Naive thymus-derived CD4-positive, alpha-beta T cell (primary cell): ENCODE measurements at regions not wholly inside any gene's neighbourhood (a gene's known extent, or its start where the extent isn't known, plus 50 kb on each side); places are given as distances from the start of the nearest gene placed in this dataset.

Experiments used
- ATAC-seq: fragments of 150-1000 bp; cut with Tn5 transposase; 2 replicates; pipeline ENCODE4 v1.10.0; 2021; ENCODE audit warnings: mild to moderate bottlenecking, moderate library complexity
- CTCF ChIA-PET: fragments of 350-600 bp; sonication (Branson Sonifier 250); formaldehyde crosslinking; loops from one replicate; lab custom pipeline; 2021; ENCODE audit warnings: antibody characterized with exemption; lab: Charles Lee
- POLR2A ChIA-PET: fragments of 350-600 bp; sonication (Branson Sonifier 250); formaldehyde crosslinking; loops from one replicate; lab custom pipeline; 2021; ENCODE audit warnings: antibody characterized with exemption, inconsistent platforms; lab: Charles Lee
- DNase-seq, 9 donors: peaks; one replicate each; pipeline versions ENCODE4 v3.0.0 to v3.0.0-alpha.2; 2020 to 2022; ENCODE audit warnings: mixed read lengths in 1 of 9
- H3K27ac ChIP-seq: one replicate; pipeline ENCODE4 v1.7.0; 2013; ENCODE audit warnings: mild to moderate bottlenecking, low read depth, low read length, moderate library complexity
- H3K27me3 ChIP-seq, 2 donors: one replicate each; pipeline ENCODE4 v1.7.0; 2013; ENCODE audit warnings: low read length in 2 of 2, mild to moderate bottlenecking in 2 of 2, moderate library complexity in 2 of 2; ENCODE audit not compliant: control insufficient read depth in 2 of 2, insufficient read depth in 2 of 2
- H3K36me3 ChIP-seq, 3 experiments: 1 replicate in 2 of 3; 2 replicates in 1 of 3; pipeline ENCODE4 v1.7.0; 2013; ENCODE audit warnings: low read length in 3 of 3, mild to moderate bottlenecking in 3 of 3, moderate library complexity in 1 of 3; ENCODE audit not compliant: insufficient read depth in 3 of 3, control insufficient read depth in 2 of 3
- H3K4me1 ChIP-seq, 2 donors: one replicate each; pipeline ENCODE4 v1.7.0; 2013; ENCODE audit warnings: low read length in 2 of 2, mild to moderate bottlenecking in 2 of 2, moderate library complexity in 1 of 2; ENCODE audit not compliant: control insufficient read depth in 2 of 2, insufficient read depth in 2 of 2
- H3K4me3 ChIP-seq: 2 replicates; pipeline ENCODE4 v1.7.0; 2013; ENCODE audit warnings: mild to moderate bottlenecking, low read length
- H3K9me3 ChIP-seq, 3 experiments: 1 replicate in 2 of 3; 2 replicates in 1 of 3; pipeline ENCODE4 v1.7.0; 2013; ENCODE audit warnings: low read length in 3 of 3; ENCODE audit not compliant: control insufficient read depth in 2 of 3
- H3K27ac Mint-ChIP-seq, 9 donors: one replicate each; pipeline ENCODE4 v1.8.0; 2020 to 2022; ENCODE audit warnings: mixed read lengths in 9 of 9, mild to moderate bottlenecking in 8 of 9, moderate library complexity in 5 of 9, inconsistent platforms in 2 of 9
- H3K27me3 Mint-ChIP-seq, 5 donors: one replicate each; pipeline ENCODE4 v1.8.0; 2021 to 2022; ENCODE audit warnings: mixed read lengths in 5 of 5, mild to moderate bottlenecking in 1 of 5
- H3K36me3 Mint-ChIP-seq, 5 donors: one replicate each; pipeline ENCODE4 v1.8.0; 2020 to 2022; ENCODE audit warnings: mixed read lengths in 5 of 5, mild to moderate bottlenecking in 3 of 5, inconsistent platforms in 1 of 5
- H3K4me1 Mint-ChIP-seq, 7 donors: one replicate each; pipeline ENCODE4 v1.8.0; 2020 to 2022; ENCODE audit warnings: mixed read lengths in 7 of 7, mild to moderate bottlenecking in 3 of 7, inconsistent platforms in 1 of 7
- H3K4me3 Mint-ChIP-seq, 10 donors: one replicate each; pipeline ENCODE4 v1.8.0; 2020 to 2022; ENCODE audit warnings: mild to moderate bottlenecking in 10 of 10, mixed read lengths in 10 of 10, moderate library complexity in 6 of 10, inconsistent platforms in 2 of 10
- H3K9me3 Mint-ChIP-seq, 11 donors: one replicate each; pipeline ENCODE4 v1.8.0; 2020 to 2022; ENCODE audit warnings: mixed read lengths in 11 of 11, mild to moderate bottlenecking in 4 of 11, inconsistent platforms in 1 of 11, moderate library complexity in 1 of 11
- intact Hi-C, 2 donors: fragments of 100-400 bp; cut with micrococcal nuclease; formaldehyde crosslinking; loops; one replicate each; pipeline ENCODE4 v1.15.1; 2023

- POLR2A ChIA-PET: no interaction called here
- Mint-ChIP-seq H3K4me1 (peaks cover 0 to 5% (median 0%) of the 10 kb centered on the region in 7 donors), H3K27ac (no peak overlapping the region)
Measured at GRCh38 chr18:46373791-46374190, 269.6 kb downstream of the HAUS1 start.

GRCh38 chr18:46374850-46375249 lies 270.7 kb downstream of the HAUS1 start:
- Mint-ChIP-seq H3K36me3 (no peaks in the 10 kb centered on the region), H3K4me1 (peaks cover 0 to 5% (median 0%) of the 10 kb centered on the region in 7 donors), H3K27me3 (no peaks in the 10 kb centered on the region), H3K9me3 (peaks cover 0 to 1% (median 0%) of the 10 kb centered on the region in 11 donors), H3K27ac (no peak overlapping the region), H3K4me3 (no peak overlapping the region)
- no peak for DNase-seq
- POLR2A ChIA-PET: no interaction called here
- Histone ChIP-seq H3K9me3 (no peaks in the 10 kb centered on the region), H3K4me1 (no peaks in the 10 kb centered on the region), H3K36me3 (no peaks in the 10 kb centered on the region), H3K4me3 (no peak overlapping the region), H3K27ac (no peak overlapping the region), H3K27me3 (no peaks in the 10 kb centered on the region)
- no peak for ATAC-seq
- CTCF ChIA-PET: no interaction called here
- intact Hi-C loops: no loop called here

More at GRCh38 chr18:46373791-46374190, 269.6 kb downstream of the HAUS1 start:
- H3K27ac ChIP-seq: no peak overlapping the region
- H3K4me1 ChIP-seq: no peaks in the 10 kb centered on the region
- intact Hi-C loops: no loop called here
- Mint-ChIP-seq H3K9me3 (peaks cover 0 to 1% (median 0%) of the 10 kb centered on the region in 11 donors), H3K4me3 (no peak overlapping the region), H3K27me3 (no peaks in the 10 kb centered on the region), H3K36me3 (no peaks in the 10 kb centered on the region)
- no peaks in the 10 kb centered on the region for H3K27me3 ChIP-seq
- H3K4me3 ChIP-seq: no peak overlapping the region
- no peak for ATAC-seq
- no peak for DNase-seq
- CTCF ChIA-PET: no interaction called here
- no peaks in the 10 kb centered on the region for H3K9me3 ChIP-seq
- H3K36me3 ChIP-seq: no peaks in the 10 kb centered on the region

- H3K36me3 ChIP-seq: no peaks in the 10 kb centered on the region
- H3K27me3 Mint-ChIP-seq: peaks cover 0 to 2% (median 0%) of the 10 kb centered on the region in 5 donors
- POLR2A ChIA-PET: no interaction called here
- no peaks in the 10 kb centered on the region for H3K36me3 Mint-ChIP-seq
- no peak overlapping the region for H3K4me3 Mint-ChIP-seq
- H3K4me1 Mint-ChIP-seq: peaks cover 0 to 5% (median 0%) of the 10 kb centered on the region in 7 donors
- peaks cover 0 to 1% (median 0%) of the 10 kb centered on the region in 11 donors for H3K9me3 Mint-ChIP-seq
- no peaks in the 10 kb centered on the region for H3K4me1 ChIP-seq
- CTCF ChIA-PET: no interaction called here
- H3K9me3 ChIP-seq: no peaks in the 10 kb centered on the region
- intact Hi-C loops: no loop called here
- no peaks in the 10 kb centered on the region for H3K27me3 ChIP-seq
- no peak for DNase-seq
- H3K4me3 ChIP-seq: no peak overlapping the region
- H3K27ac ChIP-seq: no peak overlapping the region
- no peak overlapping the region for H3K27ac Mint-ChIP-seq
- ATAC-seq: no peak
Measured at GRCh38 chr18:46377557-46377956, 273.4 kb downstream of the HAUS1 start.

- Mint-ChIP-seq H3K9me3 (peaks cover 0 to 1% (median 0%) of the 10 kb centered on the region in 11 donors), H3K4me1 (peaks cover 0 to 5% (median 0%) of the 10 kb centered on the region in 7 donors), H3K36me3 (no peaks in the 10 kb centered on the region), H3K4me3 (no peak overlapping the region), H3K27me3 (peaks cover 0 to 2% (median 0%) of the 10 kb centered on the region in 5 donors), H3K27ac (no peak overlapping the region)
- DNase-seq: no peak
- Histone ChIP-seq H3K9me3 (no peaks in the 10 kb centered on the region), H3K27ac (no peak overlapping the region), H3K4me1 (no peaks in the 10 kb centered on the region), H3K36me3 (no peaks in the 10 kb centered on the region), H3K4me3 (no peak overlapping the region), H3K27me3 (no peaks in the 10 kb centered on the region)
- ATAC-seq: peak; percentile 5
- intact Hi-C loops: no loop called here
- POLR2A ChIA-PET: no interaction called here
- CTCF ChIA-PET: no interaction called here
Measured at GRCh38 chr18:46378126-46378863, 274.1 kb downstream of the HAUS1 start.

- peaks cover 0 to 5% (median 0%) of the 10 kb centered on the region in 7 donors for H3K4me1 Mint-ChIP-seq
- ChIA-PET CTCF (no interaction called here), POLR2A (no interaction called here)
- H3K9me3 ChIP-seq: no peaks in the 10 kb centered on the region
- DNase-seq (no peak), ATAC-seq (no peak)
- H3K27ac Mint-ChIP-seq: peak overlapping the region in 1 of 9 donors; percentile 36
- H3K27me3 Mint-ChIP-seq: peaks cover 0 to 2% (median 0%) of the 10 kb centered on the region in 5 donors
- no peak overlapping the region for H3K4me3 Mint-ChIP-seq
- no peak overlapping the region for H3K27ac ChIP-seq
- no peaks in the 10 kb centered on the region for H3K27me3 ChIP-seq
- peaks cover 0 to 1% (median 0%) of the 10 kb centered on the region in 11 donors for H3K9me3 Mint-ChIP-seq
- no peaks in the 10 kb centered on the region for H3K4me1 ChIP-seq
- no peaks in the 10 kb centered on the region for H3K36me3 ChIP-seq
- intact Hi-C loops: no loop called here
- H3K36me3 Mint-ChIP-seq: no peaks in the 10 kb centered on the region
- no peak overlapping the region for H3K4me3 ChIP-seq
Measured at GRCh38 chr18:46378864-46379207, 274.7 kb downstream of the HAUS1 start.

GRCh38 chr18:46379323-46379950 lies 275.3 kb downstream of the HAUS1 start:
- no peak for ATAC-seq
- Mint-ChIP-seq H3K4me1 (peaks cover 0 to 5% (median 0%) of the 10 kb centered on the region in 7 donors), H3K27ac (peak overlapping the region in 1 of 9 donors; percentile 36), H3K27me3 (peaks cover 0 to 4% (median 0%) of the 10 kb centered on the region in 5 donors), H3K4me3 (no peak overlapping the region), H3K9me3 (peaks cover 0 to 1% (median 0%) of the 10 kb centered on the region in 11 donors), H3K36me3 (no peaks in the 10 kb centered on the region)
- H3K27me3 ChIP-seq: no peaks in the 10 kb centered on the region
- no peaks in the 10 kb centered on the region for H3K36me3 ChIP-seq
- no peak overlapping the region for H3K27ac ChIP-seq
- no peak for DNase-seq
- ChIA-PET CTCF (no interaction called here), POLR2A (no interaction called here)
- no peak overlapping the region for H3K4me3 ChIP-seq
- H3K9me3 ChIP-seq: no peaks in the 10 kb centered on the region
- intact Hi-C loops: no loop called here
- no peaks in the 10 kb centered on the region for H3K4me1 ChIP-seq
